GM18870 (cell line): ENCODE measurements at regions not wholly inside any gene's neighbourhood (a gene's known extent, or its start where the extent isn't known, plus 50 kb on each side); places are given as distances from the start of the nearest gene placed in this dataset.

Experiments used
- ATAC-seq: cut with Tn5 transposase; IDR thresholded peaks from one replicate; pipeline ENCODE4 v1.9.1; 2021; ENCODE audit warnings: moderate library complexity; ENCODE audit not compliant: unreplicated experiment

- no peak for ATAC-seq
Observed at GRCh38 chr16:86372193-86372592, 138.1 kb upstream of the FOXF1 start.

- ATAC-seq = no peak
Observed at GRCh38 chr16:86373276-86373901, 136.9 kb upstream of the FOXF1 start.

GRCh38 chr16:86374603-86375130, 135.7 kb upstream of the FOXF1 start:
- ATAC-seq = no peak

GRCh38 chr16:86375364-86375763, 135.0 kb upstream of the FOXF1 start:
- ATAC-seq = no peak

GRCh38 chr16:86375851-86376250, 134.5 kb upstream of the FOXF1 start:
- no peak for ATAC-seq

- ATAC-seq = no peak
Observed at GRCh38 chr16:86376837-86377236, 133.5 kb upstream of the FOXF1 start.

GRCh38 chr16:86377251-86378022, 132.9 kb upstream of the FOXF1 start:
- no peak for ATAC-seq

- no peak for ATAC-seq
Observed at GRCh38 chr16:86378128-86378527, 132.2 kb upstream of the FOXF1 start.

- ATAC-seq = no peak
Observed at GRCh38 chr16:86378831-86379504, 131.4 kb upstream of the FOXF1 start.

GRCh38 chr16:86379505-86379846, 130.9 kb upstream of the FOXF1 start:
- no peak for ATAC-seq

GRCh38 chr16:86380030-86380429, 130.3 kb upstream of the FOXF1 start:
- no peak for ATAC-seq

GRCh38 chr16:86381491-86381890, 128.8 kb upstream of the FOXF1 start:
- ATAC-seq = no peak

- ATAC-seq = no peak
Observed at GRCh38 chr16:86382067-86382773, 128.1 kb upstream of the FOXF1 start.

- no peak for ATAC-seq
Observed at GRCh38 chr16:86382774-86383407, 127.4 kb upstream of the FOXF1 start.

- ATAC-seq = no peak
Observed at GRCh38 chr16:86383488-86384262, 126.7 kb upstream of the FOXF1 start.

GRCh38 chr16:86384263-86384649, 126.1 kb upstream of the FOXF1 start:
- no peak for ATAC-seq

- no peak for ATAC-seq
Observed at GRCh38 chr16:86384980-86385379, 125.3 kb upstream of the FOXF1 start.

GRCh38 chr16:86387468-86388440, 122.6 kb upstream of the FOXF1 start:
- ATAC-seq = no peak

- ATAC-seq = no peak
Observed at GRCh38 chr16:86388976-86389375, 121.4 kb upstream of the FOXF1 start.
